NB4 (cell line): ENCODE measurements at regions not wholly inside any gene's neighbourhood (a gene's known extent, or its start where the extent isn't known, plus 50 kb on each side); places are given as distances from the start of the nearest gene placed in this dataset.

Experiments
- MYC ChIP-seq: IDR thresholded peaks from 2 replicates; pipeline ENCODE4 v1.6.1; 2011; ENCODE audit warnings: low read depth, low read length
- POLR2A ChIP-seq: IDR thresholded peaks from 2 replicates; pipeline ENCODE4 v1.6.1; 2011; ENCODE audit warnings: mild to moderate bottlenecking; ENCODE audit not compliant: insufficient read length; ENCODE audit errors: extremely low read depth
- TF ChIP-seq, protein P1 (sequence below): IDR thresholded peaks from one replicate; pipeline ENCODE4 v1.5.1; 2012; ENCODE audit warnings: low read depth, low read length
- TF ChIP-seq, protein P2 (sequence below): IDR thresholded peaks from 2 replicates; pipeline ENCODE4 v1.6.1; 2011; ENCODE audit warnings: low read depth, low read length

DNA sequence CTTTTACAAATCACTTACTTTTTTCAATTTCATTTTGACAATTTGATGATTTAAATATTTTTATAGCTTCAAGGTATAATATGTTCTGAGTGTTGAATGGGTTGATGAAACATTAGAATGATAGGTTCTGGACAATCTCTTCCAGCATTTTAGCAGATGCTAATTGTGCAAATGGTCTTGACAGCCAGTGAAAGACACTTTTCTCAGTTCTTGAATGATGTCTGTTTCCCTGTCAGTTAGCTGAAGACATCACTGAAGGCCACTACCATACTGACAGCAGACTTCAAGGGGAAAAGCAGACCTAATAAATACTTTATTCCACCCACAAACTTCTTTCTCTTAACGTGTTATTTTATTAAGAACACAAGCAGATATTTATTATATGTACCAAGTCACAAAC lies 498.6 kb downstream of the GRXCR1 start:
- TF ChIP-seq POLR2A (no peak), MYC (no peak)
- TF ChIP-seq, protein P1, sequence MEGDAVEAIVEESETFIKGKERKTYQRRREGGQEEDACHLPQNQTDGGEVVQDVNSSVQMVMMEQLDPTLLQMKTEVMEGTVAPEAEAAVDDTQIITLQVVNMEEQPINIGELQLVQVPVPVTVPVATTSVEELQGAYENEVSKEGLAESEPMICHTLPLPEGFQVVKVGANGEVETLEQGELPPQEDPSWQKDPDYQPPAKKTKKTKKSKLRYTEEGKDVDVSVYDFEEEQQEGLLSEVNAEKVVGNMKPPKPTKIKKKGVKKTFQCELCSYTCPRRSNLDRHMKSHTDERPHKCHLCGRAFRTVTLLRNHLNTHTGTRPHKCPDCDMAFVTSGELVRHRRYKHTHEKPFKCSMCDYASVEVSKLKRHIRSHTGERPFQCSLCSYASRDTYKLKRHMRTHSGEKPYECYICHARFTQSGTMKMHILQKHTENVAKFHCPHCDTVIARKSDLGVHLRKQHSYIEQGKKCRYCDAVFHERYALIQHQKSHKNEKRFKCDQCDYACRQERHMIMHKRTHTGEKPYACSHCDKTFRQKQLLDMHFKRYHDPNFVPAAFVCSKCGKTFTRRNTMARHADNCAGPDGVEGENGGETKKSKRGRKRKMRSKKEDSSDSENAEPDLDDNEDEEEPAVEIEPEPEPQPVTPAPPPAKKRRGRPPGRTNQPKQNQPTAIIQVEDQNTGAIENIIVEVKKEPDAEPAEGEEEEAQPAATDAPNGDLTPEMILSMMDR = no peak
- TF ChIP-seq, protein P2, sequence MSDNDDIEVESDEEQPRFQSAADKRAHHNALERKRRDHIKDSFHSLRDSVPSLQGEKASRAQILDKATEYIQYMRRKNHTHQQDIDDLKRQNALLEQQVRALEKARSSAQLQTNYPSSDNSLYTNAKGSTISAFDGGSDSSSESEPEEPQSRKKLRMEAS = no peak
